Cardiac fibroblast (primary cell): ENCODE measurements at regions not wholly inside any gene's neighbourhood (a gene's known extent, or its start where the extent isn't known, plus 50 kb on each side); places are given as distances from the start of the nearest gene placed in this dataset.
"Not testable (repeated sequence)": the region's sequence is repeated elsewhere in the genome, so short reads cannot be mapped to it uniquely, and the experiment has no call there.

ENCODE experiments used
- DNase-seq, 2 donors: peaks; one replicate each; pipeline versions ENCODE4 v3.0.0 to v3.0.0-alpha.2; 2010; ENCODE audit warnings: low read depth in 2 of 2
- H3K4me3 ChIP-seq, 2 donors: replicated peaks in 1 of 2; 1 replicate in 1 of 2; 2 replicates in 1 of 2; pipeline ENCODE4 v1.5.1; 2011; ENCODE audit warnings: low read depth in 2 of 2, low read length in 2 of 2, mild to moderate bottlenecking in 2 of 2, moderate library complexity in 1 of 2
- CTCF ChIP-seq: IDR thresholded peaks from one replicate; pipeline ENCODE4 v1.5.1; 2011; ENCODE audit warnings: low read depth, mild to moderate bottlenecking, low read length, inconsistent platforms

GRCh38 chr14:57049848-57050247, 218.9 kb downstream of the EXOC5 start:
- no peak for DNase-seq
- TF ChIP-seq CTCF = no peak
- H3K4me3 ChIP-seq = no peak overlapping the region

GRCh38 chr14:57046175-57046574, 222.5 kb downstream of the EXOC5 start:
- no peak overlapping the region for H3K4me3 ChIP-seq
- no peak for TF ChIP-seq CTCF
- DNase-seq = no peak

GRCh38 chr14:57044101-57044973, 224.4 kb downstream of the EXOC5 start:
- not testable (repeated sequence) for DNase-seq

GRCh38 chr14:57038689-57039088, 228.4 kb upstream of the OTX2 start:
- DNase-seq = no peak
- no peak overlapping the region for H3K4me3 ChIP-seq
- no peak for TF ChIP-seq CTCF

More at GRCh38 chr14:57044101-57044973, 224.4 kb downstream of the EXOC5 start:
- not testable (repeated sequence) for H3K4me3 ChIP-seq

- no peak for DNase-seq
- no peak for TF ChIP-seq CTCF
- H3K4me3 ChIP-seq = no peak overlapping the region
Measured at GRCh38 chr14:57031474-57031873, 221.2 kb upstream of the OTX2 start.

GRCh38 chr14:57029620-57030253, 219.5 kb upstream of the OTX2 start:
- H3K4me3 ChIP-seq = no peak overlapping the region
- TF ChIP-seq CTCF = no peak
- no peak for DNase-seq

- no peak overlapping the region for H3K4me3 ChIP-seq
- TF ChIP-seq CTCF = no peak
- no peak for DNase-seq
Measured at GRCh38 chr14:57025456-57025855, 215.2 kb upstream of the OTX2 start.
